ENCODE measurements at regions not wholly inside any gene's neighbourhood (a gene's known extent, or its start where the extent isn't known, plus 50 kb on each side); places are given as distances from the start of the nearest gene placed in this dataset.

DNA sequence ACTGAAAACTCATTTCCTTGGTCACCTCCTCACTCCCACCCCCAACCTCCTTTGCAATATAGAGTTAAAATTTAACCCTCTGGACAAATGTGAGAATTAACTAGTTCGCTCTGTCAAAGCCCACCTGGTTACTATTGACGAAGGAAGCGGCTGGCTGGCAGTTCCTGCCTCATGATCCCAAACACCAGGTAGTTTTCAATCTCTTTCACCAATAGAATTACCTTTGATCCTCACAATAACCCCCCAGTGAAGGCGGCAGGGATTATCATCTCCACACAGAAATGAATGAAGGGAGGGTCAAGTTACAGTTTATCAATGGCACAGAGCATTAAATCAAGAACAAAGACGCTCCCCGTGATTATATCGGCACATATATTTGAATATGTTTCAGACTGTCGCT is 65.7 kb upstream of the TTC29 start:
- no peaks in the 10 kb centered on the region for H3K79me2 ChIP-seq (ENCODE audit: low read length)
- H3K27me3 ChIP-seq (ENCODE audit: low read depth, low read length) = no peaks in the 10 kb centered on the region
- no peaks in the 10 kb centered on the region for H3K36me3 ChIP-seq (replicated peaks; ENCODE audit: low read depth, low read length)
- H3K27ac ChIP-seq (ENCODE audit: low read length) = no peak overlapping the region
- TF ChIP-seq CTCF (IDR thresholded peaks at IDR 0.05; ENCODE audit: low read depth, low read length) = no peak
- no peak for TF ChIP-seq EZH2phosphoT487 (IDR thresholded peaks at IDR 0.05; ENCODE audit: low read depth)
- no peaks in the 10 kb centered on the region for H4K20me1 ChIP-seq (ENCODE audit: insufficient read depth, low read length)
- no peaks in the 10 kb centered on the region for H3K9me3 ChIP-seq (ENCODE audit: insufficient read depth, low read length)
- no peak overlapping the region for H3K4me2 ChIP-seq (ENCODE audit: low read length)
- H2AFZ ChIP-seq (ENCODE audit: low read depth, low read length) = peak overlapping the region; percentile 2; the same call in 1 of the 2 replicates
- H3K9ac ChIP-seq (ENCODE audit: low read length) = no peak overlapping the region
- H3K4me1 ChIP-seq (ENCODE audit: low read length) = no peaks in the 10 kb centered on the region
- H3K4me3 ChIP-seq (ENCODE audit: low read length) = no peak overlapping the region

DNA sequence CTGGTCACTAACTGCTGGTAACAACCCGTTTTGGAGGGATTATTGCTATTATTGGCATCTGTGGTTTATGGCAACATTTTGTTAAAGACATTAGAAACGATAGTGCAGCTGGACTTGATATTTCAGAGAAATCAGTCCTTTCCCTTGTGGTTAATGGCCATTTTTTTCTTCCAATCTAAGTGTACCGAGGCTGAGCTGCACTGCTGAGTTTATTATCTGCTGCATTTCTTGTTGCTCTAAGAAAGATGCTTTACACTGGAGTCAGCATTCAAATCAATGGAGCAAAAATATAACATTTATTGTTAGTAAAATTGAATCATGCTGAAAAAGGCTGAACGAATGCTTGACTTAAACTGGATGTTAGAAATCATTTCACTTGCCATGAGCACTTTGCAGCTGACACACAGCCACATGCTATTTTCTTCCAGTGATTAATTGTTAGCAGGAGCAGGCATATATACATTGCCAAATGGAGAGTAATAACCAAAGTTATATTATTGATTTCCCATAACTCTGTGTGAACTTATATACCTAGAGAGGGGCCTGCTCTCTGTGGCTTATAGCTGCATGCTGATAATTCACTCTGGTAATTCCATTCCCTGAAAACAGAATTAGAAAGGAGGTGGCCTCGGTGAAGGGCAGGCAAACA is 66.5 kb upstream of the TTC29 start:
- H3K79me2 ChIP-seq (ENCODE audit: low read length) = no peaks in the 10 kb centered on the region
- TF ChIP-seq CTCF (IDR thresholded peaks at IDR 0.05; ENCODE audit: low read depth, low read length) (no peak), EZH2phosphoT487 (IDR thresholded peaks at IDR 0.05; ENCODE audit: low read depth) (no peak)
- no peaks in the 10 kb centered on the region for H3K4me1 ChIP-seq (ENCODE audit: low read length)
- no peaks in the 10 kb centered on the region for H3K9me3 ChIP-seq (ENCODE audit: insufficient read depth, low read length)
- H3K36me3 ChIP-seq (replicated peaks; ENCODE audit: low read depth, low read length) = no peaks in the 10 kb centered on the region
- no peaks in the 10 kb centered on the region for H3K27me3 ChIP-seq (ENCODE audit: low read depth, low read length)
- H3K27ac ChIP-seq (ENCODE audit: low read length) = no peak overlapping the region
- H3K4me3 ChIP-seq (ENCODE audit: low read length) = no peak overlapping the region
- H2AFZ ChIP-seq (ENCODE audit: low read depth, low read length) = peak overlapping the region; percentile 2; the same call in 1 of the 2 replicates
- H4K20me1 ChIP-seq (ENCODE audit: insufficient read depth, low read length) = no peaks in the 10 kb centered on the region
- H3K4me2 ChIP-seq (ENCODE audit: low read length) = no peak overlapping the region
- H3K9ac ChIP-seq (ENCODE audit: low read length) = no peak overlapping the region

- Histone ChIP-seq H3K36me3 (replicated peaks; ENCODE audit: low read depth, low read length) (no peaks in the 10 kb centered on the region), H3K9ac (ENCODE audit: low read length) (no peak overlapping the region), H2AFZ (ENCODE audit: low read depth, low read length) (no peak overlapping the region), H3K27me3 (ENCODE audit: low read depth, low read length) (no peaks in the 10 kb centered on the region), H3K27ac (ENCODE audit: low read length) (no peak overlapping the region), H3K79me2 (ENCODE audit: low read length) (no peaks in the 10 kb centered on the region), H4K20me1 (ENCODE audit: insufficient read depth, low read length) (no peaks in the 10 kb centered on the region), H3K9me3 (ENCODE audit: insufficient read depth, low read length) (no peaks in the 10 kb centered on the region), H3K4me1 (ENCODE audit: low read length) (no peaks in the 10 kb centered on the region), H3K4me3 (ENCODE audit: low read length) (no peak overlapping the region), H3K4me2 (ENCODE audit: low read length) (no peak overlapping the region)
- TF ChIP-seq EZH2phosphoT487 (IDR thresholded peaks at IDR 0.05; ENCODE audit: low read depth) (no peak), CTCF (IDR thresholded peaks at IDR 0.05; ENCODE audit: low read depth, low read length) (no peak)
These were observed 69.3 kb upstream of the TTC29 start for GRCh38 chr4:147014946-147015345.

DNA sequence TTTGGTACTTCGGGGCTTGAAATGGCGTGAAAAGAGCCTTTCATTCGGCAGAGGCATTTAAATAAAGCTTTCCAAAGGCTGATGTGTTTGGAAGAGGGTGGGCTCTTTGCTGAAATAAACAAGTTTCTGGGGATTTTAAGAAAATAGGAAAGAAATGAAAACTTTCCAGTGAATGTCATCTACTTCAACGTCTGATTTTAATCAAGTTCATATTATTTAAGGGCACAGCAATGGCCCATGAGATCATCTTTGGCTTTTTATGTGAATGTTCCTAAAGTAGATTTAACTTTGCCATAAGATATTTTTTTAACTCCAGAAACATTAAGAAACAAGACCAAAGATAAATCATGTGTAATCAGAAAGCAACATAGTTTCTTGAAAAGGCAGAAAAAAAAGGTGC is 69.8 kb upstream of the TTC29 start:
- no peak overlapping the region for H2AFZ ChIP-seq (ENCODE audit: low read depth, low read length)
- H3K4me3 ChIP-seq (ENCODE audit: low read length) = no peak overlapping the region
- H3K9ac ChIP-seq (ENCODE audit: low read length) = no peak overlapping the region
- H3K36me3 ChIP-seq (replicated peaks; ENCODE audit: low read depth, low read length) = no peaks in the 10 kb centered on the region
- no peaks in the 10 kb centered on the region for H3K27me3 ChIP-seq (ENCODE audit: low read depth, low read length)
- H3K4me2 ChIP-seq (ENCODE audit: low read length) = no peak overlapping the region
- no peak overlapping the region for H3K27ac ChIP-seq (ENCODE audit: low read length)
- H4K20me1 ChIP-seq (ENCODE audit: insufficient read depth, low read length) = no peaks in the 10 kb centered on the region
- no peak for TF ChIP-seq CTCF (IDR thresholded peaks at IDR 0.05; ENCODE audit: low read depth, low read length)
- no peak for TF ChIP-seq EZH2phosphoT487 (IDR thresholded peaks at IDR 0.05; ENCODE audit: low read depth)
- no peaks in the 10 kb centered on the region for H3K4me1 ChIP-seq (ENCODE audit: low read length)
- H3K79me2 ChIP-seq (ENCODE audit: low read length) = no peaks in the 10 kb centered on the region
- H3K9me3 ChIP-seq (ENCODE audit: insufficient read depth, low read length) = no peaks in the 10 kb centered on the region
